GM21619 (cell line): ENCODE measurements at regions not wholly inside any gene's neighbourhood (a gene's known extent, or its start where the extent isn't known, plus 50 kb on each side); places are given as distances from the start of the nearest gene placed in this dataset.
A peak's percentile ranks its signal among the peaks of the same experiment; 100 is the strongest.

ENCODE experiments used
- ATAC-seq: cut with Tn5 transposase; IDR thresholded peaks from one replicate; pipeline ENCODE4 v1.9.1; 2021; ENCODE audit not compliant: unreplicated experiment

GRCh38 chr15:94749811-94750617, 518.7 kb downstream of the MCTP2 start:
- peak; percentile 54 for ATAC-seq

GRCh38 chr15:94760348-94760747, 529.0 kb downstream of the MCTP2 start:
- no peak for ATAC-seq

- ATAC-seq = no peak
Measured at GRCh38 chr15:94761574-94761973, 530.2 kb downstream of the MCTP2 start.

- ATAC-seq = no peak
Measured at GRCh38 chr15:94769089-94769488, 537.7 kb downstream of the MCTP2 start.

- ATAC-seq = no peak
Measured at GRCh38 chr15:94770199-94770598, 538.8 kb downstream of the MCTP2 start.

- ATAC-seq = no peak
Measured at GRCh38 chr15:94777037-94777436, 545.7 kb downstream of the MCTP2 start.

GRCh38 chr15:94778840-94779239, 547.5 kb downstream of the MCTP2 start:
- no peak for ATAC-seq

GRCh38 chr15:94780166-94780565, 548.8 kb downstream of the MCTP2 start:
- ATAC-seq = no peak

- no peak for ATAC-seq
Measured at GRCh38 chr15:94785091-94785490, 553.7 kb downstream of the MCTP2 start.

GRCh38 chr15:94791008-94791407, 559.6 kb downstream of the MCTP2 start:
- no peak for ATAC-seq

- ATAC-seq = no peak
Measured at GRCh38 chr15:94791510-94791909, 560.1 kb downstream of the MCTP2 start.

- ATAC-seq = no peak
Measured at GRCh38 chr15:94792196-94792595, 560.8 kb downstream of the MCTP2 start.

- ATAC-seq = no peak
Measured at GRCh38 chr15:94793207-94793606, 561.8 kb downstream of the MCTP2 start.

- no peak for ATAC-seq
Measured at GRCh38 chr15:94793641-94794040, 562.3 kb downstream of the MCTP2 start.

GRCh38 chr15:94804613-94805012, 573.3 kb downstream of the MCTP2 start:
- ATAC-seq = no peak

- ATAC-seq = no peak
Measured at GRCh38 chr15:94815110-94815731, 583.9 kb downstream of the MCTP2 start.

- ATAC-seq = no peak
Measured at GRCh38 chr15:94815914-94816313, 584.6 kb downstream of the MCTP2 start.

- no peak for ATAC-seq
Measured at GRCh38 chr15:94829887-94830884, 598.8 kb downstream of the MCTP2 start.

- ATAC-seq = no peak
Measured at GRCh38 chr15:94834000-94834399, 602.6 kb downstream of the MCTP2 start.

GRCh38 chr15:94834494-94834893, 603.1 kb downstream of the MCTP2 start:
- ATAC-seq = no peak

- ATAC-seq = no peak
Measured at GRCh38 chr15:94838281-94838680, 606.9 kb downstream of the MCTP2 start.
